Mucosa of descending colon (tissue), 3 donors: ENCODE measurements at regions not wholly inside any gene's neighbourhood (a gene's known extent, or its start where the extent isn't known, plus 50 kb on each side); places are given as distances from the start of the nearest gene placed in this dataset.

ENCODE experiments used
- ATAC-seq: fragments of 200-7000 bp; cut with Tn5 transposase; one replicate; pipeline ENCODE4 v1.9.1; 2020; ENCODE audit warnings: mild to moderate bottlenecking, moderate library complexity
- DNase-seq, 3 donors: peaks; one replicate each; pipeline ENCODE4 v3.0.0-alpha.2; 2020
- H3K36me3 ChIP-seq: fragments of 200-600 bp; one replicate; pipeline ENCODE4 v1.8.0; 2021; ENCODE audit warnings: low read depth, mild to moderate bottlenecking
- H3K4me1 ChIP-seq: fragments of 200-600 bp; one replicate; pipeline ENCODE4 v1.8.0; 2021; ENCODE audit warnings: low read depth, mild to moderate bottlenecking
- H3K4me3 ChIP-seq: fragments of 200-600 bp; one replicate; pipeline ENCODE4 v1.8.0; 2021; ENCODE audit warnings: mild to moderate bottlenecking
- H3K9me3 ChIP-seq: fragments of 200-600 bp; one replicate; pipeline ENCODE4 v1.8.0; 2021; ENCODE audit warnings: mild to moderate bottlenecking
- CTCF ChIP-seq: fragments of 200-600 bp; IDR thresholded peaks from one replicate; pipeline ENCODE4 v1.8.0; 2022; ENCODE audit warnings: antibody characterized with exemption, mild to moderate bottlenecking
- intact Hi-C, 2 donors: fragments of 100-400 bp; cut with DNase I in 1 of 2; cut with micrococcal nuclease in 1 of 2; formaldehyde crosslinking; loops; one replicate each; pipeline versions ENCODE4 v1.11.0 to v1.11.1; 2022; cut with DNase I, micrococcal nuclease
- donor health status: DM: no; HTN: no; CAD: no; lungs with moderate emphysema.
- donor health status: DM: no; HTN: no; CAD: no.
- donor health status: DM: no; HTN: yes; CAD: no.

- Histone ChIP-seq H3K36me3 (no peaks in the 10 kb centered on the region), H3K4me3 (no peak overlapping the region), H3K4me1 (no peaks in the 10 kb centered on the region), H3K9me3 (no peaks in the 10 kb centered on the region)
- TF ChIP-seq CTCF: no peak
- ATAC-seq (peak; percentile 19), DNase-seq (no peak)
- intact Hi-C loops: no loop called here
Measured at GRCh38 chr2:65595630-65596029, 163.2 kb upstream of the SPRED2 start.

GRCh38 chr2:65594150-65594549, 161.8 kb upstream of the SPRED2 start:
- intact Hi-C loops: no loop called here
- no peaks in the 10 kb centered on the region for H3K9me3 ChIP-seq
- H3K36me3 ChIP-seq: no peaks in the 10 kb centered on the region
- no peaks in the 10 kb centered on the region for H3K4me1 ChIP-seq
- TF ChIP-seq CTCF: no peak
- H3K4me3 ChIP-seq: no peak overlapping the region
- ATAC-seq: no peak
- no peak for DNase-seq

GRCh38 chr2:65589667-65590066, 157.3 kb upstream of the SPRED2 start:
- no peaks in the 10 kb centered on the region for H3K36me3 ChIP-seq
- no peak overlapping the region for H3K4me3 ChIP-seq
- no peaks in the 10 kb centered on the region for H3K4me1 ChIP-seq
- intact Hi-C loops: no loop called here
- no peak for TF ChIP-seq CTCF
- ATAC-seq (no peak), DNase-seq (no peak)
- no peaks in the 10 kb centered on the region for H3K9me3 ChIP-seq

GRCh38 chr2:65587779-65588178, 155.4 kb upstream of the SPRED2 start:
- intact Hi-C loops: no loop called here
- ATAC-seq: no peak

GRCh38 chr2:65586516-65586915, 154.1 kb upstream of the SPRED2 start:
- no peak for TF ChIP-seq CTCF
- DNase-seq (no peak), ATAC-seq (no peak)
- no peaks in the 10 kb centered on the region for H3K4me1 ChIP-seq
- H3K36me3 ChIP-seq: no peaks in the 10 kb centered on the region
- H3K9me3 ChIP-seq: no peaks in the 10 kb centered on the region
- H3K4me3 ChIP-seq: no peak overlapping the region
- intact Hi-C loops: no loop called here

More at GRCh38 chr2:65587779-65588178, 155.4 kb upstream of the SPRED2 start:
- DNase-seq: no peak
- H3K9me3 ChIP-seq: no peaks in the 10 kb centered on the region
- H3K4me3 ChIP-seq: no peak overlapping the region
- H3K36me3 ChIP-seq: no peaks in the 10 kb centered on the region
- H3K4me1 ChIP-seq: no peaks in the 10 kb centered on the region
- TF ChIP-seq CTCF: no peak

- H3K36me3 ChIP-seq: no peaks in the 10 kb centered on the region
- H3K9me3 ChIP-seq: no peaks in the 10 kb centered on the region
- intact Hi-C loops: no loop called here
- ATAC-seq (no peak), DNase-seq (no peak)
- no peak overlapping the region for H3K4me3 ChIP-seq
- H3K4me1 ChIP-seq: no peaks in the 10 kb centered on the region
- no peak for TF ChIP-seq CTCF
Measured at GRCh38 chr2:65583061-65583460, 150.7 kb upstream of the SPRED2 start.
